Mucosa of descending colon (tissue), 3 donors: ENCODE measurements at regions not wholly inside any gene's neighbourhood (a gene's known extent, or its start where the extent isn't known, plus 50 kb on each side); places are given as distances from the start of the nearest gene placed in this dataset.
A peak's percentile ranks its signal among the peaks of the same experiment; 100 is the strongest.

Source experiments
- ATAC-seq: fragments of 200-7000 bp; cut with Tn5 transposase; one replicate; pipeline ENCODE4 v1.9.1; 2020; ENCODE audit warnings: mild to moderate bottlenecking, moderate library complexity
- DNase-seq, 3 donors: peaks; one replicate each; pipeline ENCODE4 v3.0.0-alpha.2; 2020
- H3K36me3 ChIP-seq: fragments of 200-600 bp; one replicate; pipeline ENCODE4 v1.8.0; 2021; ENCODE audit warnings: low read depth, mild to moderate bottlenecking
- H3K4me1 ChIP-seq: fragments of 200-600 bp; one replicate; pipeline ENCODE4 v1.8.0; 2021; ENCODE audit warnings: low read depth, mild to moderate bottlenecking
- H3K4me3 ChIP-seq: fragments of 200-600 bp; one replicate; pipeline ENCODE4 v1.8.0; 2021; ENCODE audit warnings: mild to moderate bottlenecking
- H3K9me3 ChIP-seq: fragments of 200-600 bp; one replicate; pipeline ENCODE4 v1.8.0; 2021; ENCODE audit warnings: mild to moderate bottlenecking
- intact Hi-C, 2 donors: fragments of 100-400 bp; cut with DNase I in 1 of 2; cut with micrococcal nuclease in 1 of 2; formaldehyde crosslinking; loops; one replicate each; pipeline versions ENCODE4 v1.11.0 to v1.11.1; 2022; cut with DNase I, micrococcal nuclease
- TF ChIP-seq, protein P1 (sequence below): fragments of 200-600 bp; IDR thresholded peaks from one replicate; pipeline ENCODE4 v1.8.0; 2022; ENCODE audit warnings: antibody characterized with exemption, mild to moderate bottlenecking
- donor health status: DM: no; HTN: no; CAD: no; lungs with moderate emphysema.
- donor health status: DM: no; HTN: no; CAD: no.
- donor health status: DM: no; HTN: yes; CAD: no.

DNA sequence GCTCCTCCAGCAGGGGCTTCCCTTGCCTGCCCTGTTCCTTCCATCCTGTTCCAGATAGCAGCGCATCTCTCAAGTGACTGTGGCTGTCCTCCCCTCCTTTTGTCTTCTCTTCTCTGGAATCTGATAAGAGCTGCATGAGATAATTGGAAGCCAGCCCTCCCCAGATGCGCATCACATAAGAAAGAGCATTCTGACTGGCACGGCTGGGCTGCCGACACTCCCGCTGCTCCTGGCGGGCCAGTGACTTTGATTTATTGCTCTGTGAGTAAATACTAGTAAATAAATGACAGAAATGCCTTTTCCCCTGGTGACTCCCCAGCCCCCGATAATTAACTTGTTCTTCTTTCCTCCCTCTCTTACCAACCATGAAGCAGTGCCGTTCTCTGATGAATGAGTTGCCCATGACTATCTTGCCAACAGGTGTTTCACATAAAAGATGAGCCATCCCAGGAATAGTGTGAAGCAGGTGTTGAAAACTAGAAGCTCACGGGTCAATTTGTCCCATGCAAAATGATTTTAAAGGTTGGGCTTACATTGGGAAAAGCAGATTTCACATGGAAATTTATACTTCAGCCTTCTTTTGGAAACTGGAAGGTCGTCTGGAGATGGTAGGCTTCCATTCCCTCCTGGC is 212.3 kb downstream of the ERCC6L2 start:
- ATAC-seq (peak; percentile 38), DNase-seq (no peak)
- TF ChIP-seq, protein P1, sequence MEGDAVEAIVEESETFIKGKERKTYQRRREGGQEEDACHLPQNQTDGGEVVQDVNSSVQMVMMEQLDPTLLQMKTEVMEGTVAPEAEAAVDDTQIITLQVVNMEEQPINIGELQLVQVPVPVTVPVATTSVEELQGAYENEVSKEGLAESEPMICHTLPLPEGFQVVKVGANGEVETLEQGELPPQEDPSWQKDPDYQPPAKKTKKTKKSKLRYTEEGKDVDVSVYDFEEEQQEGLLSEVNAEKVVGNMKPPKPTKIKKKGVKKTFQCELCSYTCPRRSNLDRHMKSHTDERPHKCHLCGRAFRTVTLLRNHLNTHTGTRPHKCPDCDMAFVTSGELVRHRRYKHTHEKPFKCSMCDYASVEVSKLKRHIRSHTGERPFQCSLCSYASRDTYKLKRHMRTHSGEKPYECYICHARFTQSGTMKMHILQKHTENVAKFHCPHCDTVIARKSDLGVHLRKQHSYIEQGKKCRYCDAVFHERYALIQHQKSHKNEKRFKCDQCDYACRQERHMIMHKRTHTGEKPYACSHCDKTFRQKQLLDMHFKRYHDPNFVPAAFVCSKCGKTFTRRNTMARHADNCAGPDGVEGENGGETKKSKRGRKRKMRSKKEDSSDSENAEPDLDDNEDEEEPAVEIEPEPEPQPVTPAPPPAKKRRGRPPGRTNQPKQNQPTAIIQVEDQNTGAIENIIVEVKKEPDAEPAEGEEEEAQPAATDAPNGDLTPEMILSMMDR = no peak

DNA sequence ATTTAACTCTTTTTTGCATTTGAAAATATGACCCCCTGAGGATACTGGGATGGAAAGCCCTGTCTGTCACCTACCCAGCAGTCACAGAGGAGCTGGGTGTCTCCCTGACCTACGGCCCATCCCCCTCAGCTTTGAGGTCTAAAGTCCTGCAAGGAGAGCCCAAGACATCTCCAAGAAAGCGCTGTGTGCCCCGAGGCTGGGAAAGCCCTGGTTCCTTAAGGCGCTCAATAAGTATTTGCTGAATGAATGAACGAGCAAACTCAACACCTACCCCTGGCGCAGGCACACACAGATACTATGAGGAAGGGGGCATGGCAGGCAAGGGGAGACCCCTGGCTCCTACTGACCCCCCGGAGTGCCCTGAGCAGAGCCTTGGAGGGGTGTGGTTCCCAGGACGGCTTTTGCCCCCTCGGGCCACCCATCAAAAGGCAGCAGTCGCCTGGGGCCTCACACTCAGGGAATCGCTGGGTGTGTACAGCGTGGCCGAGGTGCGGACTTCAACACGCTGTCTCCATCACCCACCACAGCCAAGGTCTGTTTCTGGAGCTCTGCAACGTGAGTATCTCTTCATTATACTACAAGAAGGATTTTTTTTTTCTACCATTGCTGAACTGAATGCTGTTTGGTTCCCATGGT is 211.6 kb downstream of the ERCC6L2 start:
- Histone ChIP-seq H3K4me1 (no peaks in the 10 kb centered on the region), H3K36me3 (no peaks in the 10 kb centered on the region), H3K9me3 (no peaks in the 10 kb centered on the region), H3K4me3 (no peak overlapping the region)
- ATAC-seq (no peak), DNase-seq (no peak)
- TF ChIP-seq, protein P1 = no peak
- intact Hi-C loops = no loop called here

More for the DNA sequence above, 212.3 kb downstream of the ERCC6L2 start:
- Histone ChIP-seq H3K4me1 (no peaks in the 10 kb centered on the region), H3K36me3 (no peaks in the 10 kb centered on the region), H3K9me3 (no peaks in the 10 kb centered on the region), H3K4me3 (no peak overlapping the region)
- intact Hi-C loops = no loop called here

DNA sequence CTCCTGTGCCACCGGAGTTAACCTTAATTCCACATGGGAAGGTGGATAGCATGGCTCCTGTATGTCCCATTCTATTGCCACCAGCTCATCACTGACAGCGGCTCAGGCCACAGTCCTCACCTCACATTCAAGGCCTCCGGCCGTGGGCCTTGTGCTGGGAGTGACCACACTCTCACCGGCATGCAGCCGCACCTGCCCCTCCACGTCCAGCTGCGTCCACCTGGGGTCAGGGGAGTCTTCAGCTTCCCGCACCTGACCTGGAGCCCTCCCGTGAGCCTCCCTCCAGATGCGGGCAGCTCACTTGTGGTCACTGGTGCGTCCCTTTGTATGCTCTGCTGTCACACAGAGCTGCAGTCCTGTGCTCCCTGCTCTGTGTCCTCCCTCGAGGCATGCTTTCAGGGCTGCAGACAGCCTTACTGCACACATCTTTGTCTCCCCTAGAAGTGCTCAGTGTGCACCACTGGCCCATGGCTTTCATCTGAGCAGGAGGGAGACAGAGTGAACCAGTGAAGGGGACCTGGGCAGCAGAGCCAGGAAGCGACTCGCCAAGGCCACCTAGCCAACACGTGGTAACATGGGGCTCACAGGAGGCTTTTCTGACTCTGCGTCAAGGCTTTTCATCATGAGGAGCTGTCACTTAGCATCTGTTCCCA is 210.1 kb downstream of the ERCC6L2 start:
- Histone ChIP-seq H3K4me3 (no peak overlapping the region), H3K9me3 (no peaks in the 10 kb centered on the region), H3K36me3 (no peaks in the 10 kb centered on the region), H3K4me1 (no peaks in the 10 kb centered on the region)
- intact Hi-C loops = no loop called here
- no peak for DNase-seq
- TF ChIP-seq, protein P1 = no peak
- ATAC-seq = no peak

DNA sequence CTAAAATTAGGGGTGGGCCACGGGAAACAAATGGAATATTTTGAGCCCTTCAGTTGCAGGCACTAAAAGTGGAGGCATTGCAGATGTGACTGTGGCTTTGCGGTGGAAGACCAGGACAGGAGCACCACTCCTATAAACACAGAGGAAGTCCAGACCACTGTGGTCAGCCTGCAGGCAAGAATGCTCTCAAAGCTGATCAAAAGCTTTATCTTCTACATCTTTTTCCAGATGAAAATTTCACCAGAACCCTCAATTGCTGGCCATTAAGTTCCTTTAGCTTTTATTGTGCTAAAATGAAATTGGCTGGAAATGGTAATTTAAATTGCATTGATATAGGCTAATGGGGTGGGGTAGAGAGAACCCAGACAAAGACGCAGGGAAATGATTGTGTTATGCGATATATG is 208.8 kb downstream of the ERCC6L2 start:
- H3K36me3 ChIP-seq = no peaks in the 10 kb centered on the region
- no peaks in the 10 kb centered on the region for H3K4me1 ChIP-seq
- intact Hi-C loops = no loop called here
- DNase-seq (no peak), ATAC-seq (no peak)
- H3K4me3 ChIP-seq = no peak overlapping the region
- H3K9me3 ChIP-seq = no peaks in the 10 kb centered on the region
- TF ChIP-seq, protein P1 = no peak

DNA sequence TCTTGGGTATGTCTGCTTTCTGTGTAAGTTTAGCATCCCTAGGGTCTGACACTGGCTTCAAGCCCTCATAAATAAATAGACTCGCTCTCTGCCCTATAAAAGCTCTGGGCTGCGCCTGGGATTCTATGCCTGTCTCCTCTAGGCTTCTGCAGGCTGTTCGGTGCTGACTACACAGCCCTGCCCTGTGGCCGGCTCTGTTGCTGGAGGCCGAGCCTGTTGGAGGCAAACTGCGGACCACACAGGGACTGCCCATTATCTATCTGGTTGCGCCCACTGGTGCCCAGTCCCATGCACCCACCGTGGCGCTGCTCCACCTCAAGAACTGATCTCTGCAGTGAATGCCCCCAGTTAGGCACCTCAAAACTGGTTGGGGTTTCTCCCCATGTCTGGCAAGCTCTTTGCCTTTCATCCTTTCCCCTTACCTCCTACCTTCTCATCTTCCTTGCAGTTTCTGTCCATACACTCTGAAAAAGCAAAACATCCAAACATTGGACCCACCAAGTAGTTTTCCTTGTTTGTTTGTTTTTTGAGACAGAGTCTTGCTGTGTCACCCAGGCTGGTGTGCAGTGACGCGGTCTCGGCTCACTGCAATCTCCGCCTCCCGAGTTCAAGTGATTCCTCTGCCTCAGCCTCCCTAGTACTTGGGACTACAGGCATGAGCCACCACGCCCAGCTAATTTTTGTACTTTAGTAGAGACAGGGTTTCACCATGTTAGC is 207.2 kb downstream of the ERCC6L2 start:
- intact Hi-C loops = no loop called here
- Histone ChIP-seq H3K36me3 (no peaks in the 10 kb centered on the region), H3K4me3 (no peak overlapping the region), H3K4me1 (no peaks in the 10 kb centered on the region), H3K9me3 (no peaks in the 10 kb centered on the region)
- ATAC-seq (no peak), DNase-seq (no peak)
- TF ChIP-seq, protein P1 = no peak
